B cell (primary cell): ENCODE measurements at regions not wholly inside any gene's neighbourhood (a gene's known extent, or its start where the extent isn't known, plus 50 kb on each side); places are given as distances from the start of the nearest gene placed in this dataset.

ENCODE experiments used
- EZH2 ChIP-seq: IDR thresholded peaks from 2 replicates; pipeline ENCODE4 v1.6.1; 2012; ENCODE audit warnings: borderline replicate concordance, low read depth, mild to moderate bottlenecking, moderate library complexity, low read length; ENCODE audit not compliant: insufficient read depth, poor library complexity, severe bottlenecking
- TF ChIP-seq, protein P1 (sequence below): fragments of 200-600 bp; IDR thresholded peaks from one replicate; pipeline ENCODE4 v1.8.0; 2022; ENCODE audit warnings: antibody characterized with exemption, mild to moderate bottlenecking

DNA sequence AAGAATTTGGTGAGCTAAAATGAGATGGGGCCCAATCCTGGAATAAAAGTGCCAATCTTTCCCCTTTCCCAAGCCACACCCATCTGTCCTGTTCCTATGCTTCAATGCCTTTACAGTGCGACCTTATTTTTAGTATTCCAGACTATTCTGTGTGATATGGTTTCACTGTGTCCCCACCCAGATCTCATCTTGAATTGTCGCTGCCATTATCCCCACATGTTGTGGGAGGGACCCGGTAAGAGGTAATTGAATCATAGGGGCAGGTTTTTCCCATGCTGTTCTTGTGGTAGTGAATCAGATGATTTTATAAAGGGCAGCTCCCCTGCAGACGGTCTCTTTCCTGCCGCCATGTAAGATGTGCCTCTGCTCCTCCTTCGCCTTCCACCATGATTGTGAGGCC, 129.3 kb upstream of the KIF26B start:
- TF ChIP-seq, protein P1, sequence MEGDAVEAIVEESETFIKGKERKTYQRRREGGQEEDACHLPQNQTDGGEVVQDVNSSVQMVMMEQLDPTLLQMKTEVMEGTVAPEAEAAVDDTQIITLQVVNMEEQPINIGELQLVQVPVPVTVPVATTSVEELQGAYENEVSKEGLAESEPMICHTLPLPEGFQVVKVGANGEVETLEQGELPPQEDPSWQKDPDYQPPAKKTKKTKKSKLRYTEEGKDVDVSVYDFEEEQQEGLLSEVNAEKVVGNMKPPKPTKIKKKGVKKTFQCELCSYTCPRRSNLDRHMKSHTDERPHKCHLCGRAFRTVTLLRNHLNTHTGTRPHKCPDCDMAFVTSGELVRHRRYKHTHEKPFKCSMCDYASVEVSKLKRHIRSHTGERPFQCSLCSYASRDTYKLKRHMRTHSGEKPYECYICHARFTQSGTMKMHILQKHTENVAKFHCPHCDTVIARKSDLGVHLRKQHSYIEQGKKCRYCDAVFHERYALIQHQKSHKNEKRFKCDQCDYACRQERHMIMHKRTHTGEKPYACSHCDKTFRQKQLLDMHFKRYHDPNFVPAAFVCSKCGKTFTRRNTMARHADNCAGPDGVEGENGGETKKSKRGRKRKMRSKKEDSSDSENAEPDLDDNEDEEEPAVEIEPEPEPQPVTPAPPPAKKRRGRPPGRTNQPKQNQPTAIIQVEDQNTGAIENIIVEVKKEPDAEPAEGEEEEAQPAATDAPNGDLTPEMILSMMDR: no peak
- no peak for TF ChIP-seq EZH2
